Activated CD8-positive, alpha-beta memory T cell treated with anti-CD3 and anti-CD28 coated beads for 36 hours (primary cell): ENCODE measurements at regions not wholly inside any gene's neighbourhood (a gene's known extent, or its start where the extent isn't known, plus 50 kb on each side); places are given as distances from the start of the nearest gene placed in this dataset.

Experiments used
- CTCF ChIA-PET: fragments of 350-600 bp; sonication (Branson Sonifier 250); formaldehyde crosslinking; loops from one replicate; lab custom pipeline; 2021; ENCODE audit warnings: antibody characterized with exemption; lab: Charles Lee
- POLR2A ChIA-PET: fragments of 350-600 bp; sonication (Branson Sonifier 250); formaldehyde crosslinking; loops from one replicate; lab custom pipeline; 2021; ENCODE audit warnings: antibody characterized with exemption; lab: Charles Lee

DNA sequence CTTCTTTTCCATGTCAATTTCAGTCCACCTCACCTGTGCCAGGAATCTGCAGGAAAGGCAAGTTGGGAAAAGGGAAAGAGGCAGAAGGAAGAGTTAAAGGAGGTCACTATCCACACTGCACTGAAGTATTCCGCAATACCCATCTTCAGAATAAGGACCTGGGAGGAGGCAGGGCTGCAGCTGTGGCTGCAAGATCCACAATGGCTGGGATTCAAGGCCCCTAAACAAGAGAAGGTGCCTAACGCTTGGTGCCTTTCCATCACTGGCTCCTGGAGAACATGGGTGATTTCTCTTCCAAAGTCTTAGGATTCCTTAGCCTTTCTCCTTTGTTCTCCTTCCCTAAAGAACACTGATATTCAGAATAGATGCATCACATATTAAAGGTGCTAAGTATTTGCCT, 204.0 kb downstream of the GRIN2B start:
- ChIA-PET POLR2A (no interaction called here), CTCF (no interaction called here)

GRCh38 chr12:13772264-13772663, 209.1 kb downstream of the GRIN2B start:
- CTCF ChIA-PET = no interaction called here
- POLR2A ChIA-PET = no interaction called here

- CTCF ChIA-PET = no interaction called here
- POLR2A ChIA-PET = no interaction called here
Observed at GRCh38 chr12:13770576-13770975, 210.8 kb downstream of the GRIN2B start.

GRCh38 chr12:13769966-13770365, 211.4 kb downstream of the GRIN2B start:
- ChIA-PET CTCF (no interaction called here), POLR2A (no interaction called here)

DNA sequence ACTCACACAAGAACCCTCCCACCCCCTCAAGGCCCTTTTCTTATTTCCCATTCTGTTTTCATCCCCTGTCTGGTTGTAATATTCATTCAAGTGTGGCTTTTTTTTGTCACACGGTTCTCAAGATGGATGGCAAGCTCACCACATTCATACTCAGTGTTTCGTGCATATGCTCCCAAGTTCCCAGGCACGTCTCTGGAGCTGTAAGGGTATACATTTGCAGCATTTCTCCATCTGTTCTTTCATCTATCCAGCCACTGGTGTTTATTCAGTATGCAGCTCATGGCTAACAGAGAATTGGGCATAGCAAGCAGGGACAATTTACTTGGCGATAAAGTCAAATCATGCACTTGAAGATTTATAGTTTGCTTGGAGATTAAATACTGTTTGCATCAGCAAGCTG, 212.1 kb downstream of the GRIN2B start:
- POLR2A ChIA-PET = no interaction called here
- CTCF ChIA-PET = no interaction called here

GRCh38 chr12:13764748-13765147, 216.7 kb downstream of the GRIN2B start:
- ChIA-PET POLR2A (no interaction called here), CTCF (no interaction called here)

DNA sequence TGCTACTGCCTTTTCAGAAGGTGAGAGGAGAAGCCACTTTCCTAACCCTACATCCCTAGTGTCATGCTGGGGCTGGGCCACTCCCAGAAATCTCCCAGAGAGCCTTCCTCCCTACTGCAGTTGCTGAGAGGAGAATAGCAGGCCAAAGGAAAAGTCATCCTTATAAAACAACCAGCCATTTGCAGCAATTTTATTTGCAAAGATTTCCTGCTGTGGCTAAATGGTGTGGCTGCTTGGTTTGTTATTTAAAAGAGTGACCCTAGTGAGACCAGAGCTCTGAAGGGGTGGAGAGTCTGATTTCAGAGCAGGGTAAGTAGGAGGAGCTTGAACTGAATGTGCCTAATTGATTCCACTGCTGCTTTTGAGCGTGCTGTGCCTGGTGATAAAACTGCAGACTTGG, 232.0 kb downstream of the GRIN2B start:
- ChIA-PET CTCF (no interaction called here), POLR2A (no interaction called here)

GRCh38 chr12:13745111-13745860, 236.1 kb downstream of the GRIN2B start:
- ChIA-PET CTCF (no interaction called here), POLR2A (no interaction called here)

DNA sequence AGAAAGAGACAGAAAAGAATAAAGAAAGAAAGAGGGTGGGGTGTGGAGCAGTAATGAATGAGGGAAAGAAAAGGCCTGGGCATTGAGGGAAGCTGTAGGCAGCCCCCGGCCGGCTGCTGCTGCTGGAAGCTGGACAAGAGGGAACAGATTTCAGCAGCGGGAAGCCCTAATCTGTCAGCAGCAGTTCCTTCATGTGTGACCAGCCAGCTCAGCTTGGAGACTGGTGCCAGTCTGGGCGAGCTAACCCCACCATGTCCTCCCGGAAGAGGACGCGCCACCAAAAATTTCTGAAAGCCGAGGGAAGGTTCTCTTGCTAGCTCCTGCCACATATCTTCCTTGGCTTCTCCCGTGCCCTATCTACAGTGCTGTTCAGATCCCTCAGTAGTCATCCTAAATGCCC, 236.8 kb downstream of the GRIN2B start:
- POLR2A ChIA-PET = interaction anchor here (0.6 kb wide), 1 partner anchor 538 kb away, joined by 3 read pairs; no protein-coding TSS in a partner anchor
- CTCF ChIA-PET = no interaction called here

- ChIA-PET CTCF (no interaction called here), POLR2A (no interaction called here)
Observed at GRCh38 chr12:13740149-13740545, 241.3 kb downstream of the GRIN2B start.

DNA sequence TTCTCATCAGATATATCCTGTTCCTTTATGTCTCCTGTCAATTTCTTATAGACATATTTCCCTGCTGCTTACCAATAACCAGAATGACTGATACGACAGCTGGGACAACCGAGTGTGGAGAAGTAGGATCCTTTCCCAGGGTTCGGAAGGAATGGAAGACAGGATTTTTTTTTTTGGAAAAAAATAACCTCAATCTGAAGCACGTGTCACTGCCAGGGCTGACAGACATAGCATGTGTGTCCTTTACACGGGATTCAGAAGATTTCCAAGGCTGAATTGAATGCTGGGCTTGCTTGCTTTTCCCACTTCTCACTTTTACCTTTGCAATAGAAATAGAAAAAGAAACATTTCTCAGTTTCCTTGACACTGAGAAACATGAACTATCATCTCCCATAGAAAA, 245.7 kb downstream of the GRIN2B start:
- ChIA-PET POLR2A (no interaction called here), CTCF (no interaction called here)

DNA sequence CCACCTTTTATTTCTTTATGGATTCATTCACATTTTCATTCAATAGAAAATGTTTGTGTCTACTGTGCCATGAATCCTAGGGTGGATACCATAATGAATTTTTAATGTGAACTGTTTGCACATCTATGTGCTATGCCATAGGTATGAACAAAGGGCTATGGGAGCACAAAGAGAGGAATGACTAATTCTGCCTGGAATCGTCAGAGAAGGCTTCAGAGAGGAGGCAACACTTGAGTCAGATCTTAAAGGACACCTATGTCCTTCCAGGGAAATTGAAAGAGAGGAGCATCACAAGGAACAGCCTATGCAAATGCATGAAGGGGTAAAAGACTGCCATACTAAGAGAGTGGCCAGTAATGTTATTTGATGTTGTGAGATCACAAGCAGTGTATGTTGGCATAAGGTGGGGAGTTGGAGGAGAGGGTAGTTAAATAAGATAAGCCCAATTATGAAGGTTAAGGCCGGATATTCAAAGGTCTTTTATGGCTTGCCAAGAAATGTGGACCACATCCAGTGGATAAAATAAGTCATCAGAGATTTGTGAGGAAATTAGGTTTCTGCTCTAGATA, 246.7 kb downstream of the GRIN2B start:
- ChIA-PET POLR2A (no interaction called here), CTCF (no interaction called here)

GRCh38 chr12:13727707-13728195, 253.7 kb downstream of the GRIN2B start:
- POLR2A ChIA-PET = no interaction called here
- CTCF ChIA-PET = no interaction called here

DNA sequence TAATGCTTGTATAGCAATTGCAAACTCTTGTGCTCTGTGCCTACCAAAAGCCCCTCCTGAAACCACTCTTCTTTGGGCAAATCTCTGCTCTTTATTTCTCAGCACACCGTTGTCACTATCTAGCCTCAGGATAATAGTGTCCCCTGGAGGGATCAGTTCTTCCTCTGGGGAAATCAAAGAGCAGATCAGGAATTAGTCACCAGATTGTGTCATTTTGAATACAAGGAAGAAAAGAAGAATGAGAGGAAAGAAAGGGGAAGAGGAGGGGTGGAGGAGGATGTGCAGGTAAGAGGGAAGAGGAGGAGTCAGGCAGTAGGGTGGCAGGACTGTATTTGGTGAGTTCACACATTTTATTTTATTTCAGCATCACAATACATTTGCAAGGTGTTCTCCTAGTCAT, 256.4 kb downstream of the GRIN2B start:
- ChIA-PET CTCF (no interaction called here), POLR2A (no interaction called here)

GRCh38 chr12:13724136-13724535, 257.3 kb downstream of the GRIN2B start:
- ChIA-PET POLR2A (no interaction called here), CTCF (no interaction called here)

DNA sequence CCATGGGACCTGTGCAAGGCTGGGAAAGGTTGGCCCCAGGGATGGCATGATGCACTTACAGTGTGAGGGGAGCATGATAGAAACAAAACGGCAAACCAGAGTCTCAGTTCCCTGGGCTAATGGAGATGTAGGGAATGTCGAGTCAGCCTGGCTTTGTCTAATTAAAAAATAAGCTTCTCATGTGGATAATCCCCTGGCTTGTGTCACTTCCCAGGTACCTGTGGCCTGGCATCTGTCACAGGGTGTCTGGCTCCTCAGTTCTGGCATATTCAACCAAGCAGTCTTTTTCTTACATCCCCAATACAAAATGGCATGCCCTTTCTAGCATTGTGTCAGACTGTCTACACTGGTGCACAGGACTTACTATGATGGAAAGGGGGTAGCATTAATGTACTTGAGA, 261.4 kb downstream of the GRIN2B start:
- POLR2A ChIA-PET = no interaction called here
- CTCF ChIA-PET = no interaction called here

DNA sequence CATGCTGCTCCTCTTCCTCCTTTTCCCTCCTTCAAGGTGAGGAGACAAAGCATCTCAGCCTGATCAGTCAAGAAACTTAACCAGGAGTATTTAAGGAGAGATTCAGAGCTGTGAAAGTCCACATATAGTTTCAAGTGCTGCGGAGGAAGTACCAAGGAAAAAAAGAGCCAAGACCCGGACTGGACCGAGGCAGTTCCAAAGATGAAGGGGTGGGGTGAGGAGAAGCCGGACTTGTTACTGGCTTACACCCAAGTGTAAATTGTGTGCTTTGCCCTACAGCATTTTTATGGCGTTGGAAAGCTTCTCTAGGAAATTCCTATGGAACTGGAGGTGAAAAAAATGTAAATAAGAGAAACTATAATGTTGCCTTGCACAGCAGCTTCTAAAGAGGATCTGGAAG, 263.1 kb downstream of the GRIN2B start:
- CTCF ChIA-PET = no interaction called here
- POLR2A ChIA-PET = no interaction called here

GRCh38 chr12:13716119-13716518, 265.3 kb downstream of the GRIN2B start:
- CTCF ChIA-PET = no interaction called here
- POLR2A ChIA-PET = no interaction called here

GRCh38 chr12:13713556-13714410, 267.6 kb downstream of the GRIN2B start:
- ChIA-PET POLR2A (no interaction called here), CTCF (interaction anchor here (0.6 kb wide), 1 partner anchor 17 kb away, joined by 3 read pairs; no protein-coding TSS in a partner anchor)

GRCh38 chr12:13707829-13708228, 273.6 kb downstream of the GRIN2B start:
- ChIA-PET POLR2A (no interaction called here), CTCF (no interaction called here)
